Coronary artery (tissue), 2 donors: ENCODE measurements at regions not wholly inside any gene's neighbourhood (a gene's known extent, or its start where the extent isn't known, plus 50 kb on each side); places are given as distances from the start of the nearest gene placed in this dataset.

Source experiments
- DNase-seq: peaks from one replicate; pipeline ENCODE4 v3.0.0-alpha.2; 2017; ENCODE audit warnings: low spot score
- H3K27ac ChIP-seq, 2 donors: fragments of 200-600 bp; sonication (generic); one replicate each; pipeline ENCODE4 v1.5.1; 2016 to 2019
- H3K4me3 ChIP-seq: fragments of 200-600 bp; sonication (generic); 2 replicates; pipeline ENCODE4 v1.5.1; 2016; ENCODE audit warnings: mild to moderate bottlenecking, moderate library complexity
- CTCF ChIP-seq: fragments of 200-600 bp; sonication (generic); IDR thresholded peaks from one replicate; pipeline ENCODE4 v1.5.1; 2019; ENCODE audit warnings: antibody characterized with exemption

- no peak for DNase-seq
- H3K4me3 ChIP-seq, result no peak overlapping the region
- TF ChIP-seq CTCF, result no peak
- H3K27ac ChIP-seq, result no peak overlapping the region
Observed at GRCh38 chr9:134272302-134273023, 53.8 kb upstream of the RXRA start.

- H3K4me3 ChIP-seq, result no peak overlapping the region
- TF ChIP-seq CTCF, result no peak
- DNase-seq, result no peak
- no peak overlapping the region for H3K27ac ChIP-seq
Observed at GRCh38 chr9:134273647-134274046, 52.6 kb upstream of the RXRA start.

GRCh38 chr9:134275375-134275774 lies 50.9 kb upstream of the RXRA start:
- TF ChIP-seq CTCF, result no peak
- H3K27ac ChIP-seq, result no peak overlapping the region
- H3K4me3 ChIP-seq, result no peak overlapping the region
- no peak for DNase-seq

- no peak overlapping the region for H3K4me3 ChIP-seq
- no peak for TF ChIP-seq CTCF
- no peak overlapping the region for H3K27ac ChIP-seq
- no peak for DNase-seq
Observed at GRCh38 chr9:134276453-134277245, 49.6 kb upstream of the RXRA start.
